Keratinocyte (primary cell): ENCODE measurements at regions not wholly inside any gene's neighbourhood (a gene's known extent, or its start where the extent isn't known, plus 50 kb on each side); places are given as distances from the start of the nearest gene placed in this dataset.

Source experiments
- DNase-seq: peaks from one replicate; pipeline ENCODE4 v3.0.0-alpha.2; 2011; ENCODE audit warnings: low read depth, missing footprints, low spot score
- FAIRE-seq: peaks from 2 replicates; lab custom pipeline; 2011; peaks lifted over from hg19 to GRCh38; lab: Jason Lieb, UNC
- H2AFZ ChIP-seq: 2 replicates; pipeline ENCODE4 v1.6.0; 2012; ENCODE audit warnings: low read length, control low read depth, inconsistent platforms; ENCODE audit not compliant: control insufficient read depth
- H3K27ac ChIP-seq: 2 replicates; pipeline ENCODE4 v1.5.1; 2011; ENCODE audit warnings: low read length; ENCODE audit not compliant: control insufficient read depth, insufficient read depth
- H3K27me3 ChIP-seq: 3 replicates; pipeline ENCODE4 v1.6.0; 2011; ENCODE audit warnings: low read length; ENCODE audit not compliant: control insufficient read depth, insufficient read depth; ENCODE audit errors: extremely low read depth
- H3K36me3 ChIP-seq, 2 experiments: 2 replicates in 1 of 2; 3 replicates in 1 of 2; pipeline ENCODE4 v1.5.1; 2011; ENCODE audit warnings: low read length in 2 of 2, mild to moderate bottlenecking in 1 of 2; ENCODE audit not compliant: control insufficient read depth in 2 of 2, insufficient read depth in 2 of 2; ENCODE audit errors: extremely low read depth in 1 of 2
- H3K4me1 ChIP-seq: 3 replicates; pipeline ENCODE4 v1.5.1; 2011; ENCODE audit warnings: low read length; ENCODE audit not compliant: control insufficient read depth, insufficient read depth; ENCODE audit errors: extremely low read depth
- H3K4me2 ChIP-seq: 3 replicates; pipeline ENCODE4 v1.6.0; 2011; ENCODE audit warnings: low read depth, low read length; ENCODE audit not compliant: control insufficient read depth, insufficient read depth; ENCODE audit errors: extremely low read depth
- H3K4me3 ChIP-seq, 3 experiments: fragments of 200-600 bp in 1 of 3; sonication (generic) in 1 of 3; 2 replicates in 2 of 3; 3 replicates in 1 of 3; pipeline ENCODE4 v1.5.1; 2011 to 2016; ENCODE audit warnings: low read length in 3 of 3, mild to moderate bottlenecking in 3 of 3, control low read depth in 2 of 3, inconsistent platforms in 1 of 3, low read depth in 1 of 3, mixed read lengths in 1 of 3, mixed run types in 1 of 3, moderate library complexity in 1 of 3; ENCODE audit not compliant: control insufficient read depth in 2 of 3, insufficient read depth in 2 of 3; ENCODE audit errors: extremely low read depth in 1 of 3
- H3K79me2 ChIP-seq: 2 replicates; pipeline ENCODE4 v1.6.0; 2012; ENCODE audit warnings: low read length; ENCODE audit not compliant: control insufficient read depth, insufficient read depth
- H3K9ac ChIP-seq: 3 replicates; pipeline ENCODE4 v1.6.0; 2011; ENCODE audit warnings: low read length; ENCODE audit not compliant: control insufficient read depth, insufficient read depth; ENCODE audit errors: extremely low read depth
- H3K9me1 ChIP-seq: 3 replicates; pipeline ENCODE4 v1.6.0; 2011; ENCODE audit warnings: low read length; ENCODE audit not compliant: control insufficient read depth, insufficient read depth; ENCODE audit errors: extremely low read depth
- H3K9me3 ChIP-seq: 2 replicates; pipeline ENCODE4 v1.5.1; 2012; ENCODE audit warnings: low read depth, low read length; ENCODE audit not compliant: control insufficient read depth
- H4K20me1 ChIP-seq: 3 replicates; pipeline ENCODE4 v1.6.0; 2011; ENCODE audit warnings: low read length; ENCODE audit not compliant: control insufficient read depth, insufficient read depth; ENCODE audit errors: extremely low read depth
- CTCF ChIP-seq, 3 experiments: IDR thresholded peaks in 1 of 3; conservative IDR thresholded peaks in 1 of 3; optimal IDR thresholded peaks in 1 of 3; 2 replicates in 2 of 3; 3 replicates in 1 of 3; pipeline versions ENCODE3 to v1.5.1; 2011; ENCODE audit warnings: low read length in 3 of 3, mild to moderate bottlenecking in 3 of 3, moderate library complexity in 2 of 3, control low read depth in 1 of 3, inconsistent platforms in 1 of 3; ENCODE audit not compliant: insufficient read depth in 2 of 3; ENCODE audit errors: extremely low read depth in 1 of 3
- EZH2 ChIP-seq: IDR thresholded peaks from one replicate; pipeline ENCODE4 v1.6.1; 2012; ENCODE audit warnings: inconsistent platforms, mild to moderate bottlenecking, low read length, moderate library complexity
- dilution Hi-C: fragments of 300-500 bp; cut with MboI; formaldehyde crosslinking; loops from one replicate; pipeline ENCODE4 v1.7.0; 2020; ENCODE audit warnings: low sequenced_read_pairs; ENCODE audit not compliant: extremely low pct_ligation_motif_present

GRCh38 chr5:25568989-25569625 is 924.3 kb upstream of the CDH10 start:
- Histone ChIP-seq H3K4me3 (no peak overlapping the region), H3K4me1 (no peaks in the 10 kb centered on the region), H3K4me2 (no peak overlapping the region), H4K20me1 (no peaks in the 10 kb centered on the region), H3K27me3 (no peaks in the 10 kb centered on the region), H2AFZ (no peak overlapping the region), H3K27ac (no peak overlapping the region), H3K9ac (no peak overlapping the region), H3K9me1 (no peaks in the 10 kb centered on the region), H3K9me3 (peaks cover 2% of the 10 kb centered on the region), H3K79me2 (no peaks in the 10 kb centered on the region), H3K36me3 (no peaks in the 10 kb centered on the region)
- no peak for TF ChIP-seq CTCF (optimal IDR thresholded peaks at IDR 0.05 in 1 of 3, IDR thresholded peaks at IDR 0.05 in 1 of 3, conservative IDR thresholded peaks at IDR 0.05 in 1 of 3; ENCODE audit: extremely low read depth in 1 of 3, insufficient read depth in 2 of 3, low read length in 3 of 3)
- no peak for TF ChIP-seq EZH2
- FAIRE-seq = no peak
- dilution Hi-C loops = no loop called here
- no peak for DNase-seq

GRCh38 chr5:25568294-25568693 is 923.5 kb upstream of the CDH10 start:
- no peak for FAIRE-seq
- H3K9me1 ChIP-seq = no peaks in the 10 kb centered on the region
- no peaks in the 10 kb centered on the region for H4K20me1 ChIP-seq
- H3K4me3 ChIP-seq = no peak overlapping the region
- H3K4me2 ChIP-seq = no peak overlapping the region
- H3K27ac ChIP-seq = no peak overlapping the region
- dilution Hi-C loops = no loop called here
- no peaks in the 10 kb centered on the region for H3K4me1 ChIP-seq
- H3K79me2 ChIP-seq = no peaks in the 10 kb centered on the region
- DNase-seq = no peak
- H3K36me3 ChIP-seq = no peaks in the 10 kb centered on the region
- TF ChIP-seq EZH2 = no peak
- no peak for TF ChIP-seq CTCF (optimal IDR thresholded peaks at IDR 0.05 in 1 of 3, IDR thresholded peaks at IDR 0.05 in 1 of 3, conservative IDR thresholded peaks at IDR 0.05 in 1 of 3; ENCODE audit: extremely low read depth in 1 of 3, insufficient read depth in 2 of 3, low read length in 3 of 3)
- H3K9me3 ChIP-seq = peaks cover 2% of the 10 kb centered on the region
- H3K9ac ChIP-seq = no peak overlapping the region
- no peak overlapping the region for H2AFZ ChIP-seq
- no peaks in the 10 kb centered on the region for H3K27me3 ChIP-seq
